MM.1S (cell line): ENCODE measurements at regions not wholly inside any gene's neighbourhood (a gene's known extent, or its start where the extent isn't known, plus 50 kb on each side); places are given as distances from the start of the nearest gene placed in this dataset.

Source experiments
- DNase-seq: peaks from one replicate; pipeline ENCODE4 v3.0.0-alpha.2; 2015
- H2AFZ ChIP-seq: fragments of 300-600 bp; sonication (generic); 2 replicates; pipeline ENCODE4 v1.6.0; 2016; ENCODE audit warnings: antibody characterized with exemption, low read length
- H3F3A ChIP-seq: fragments of 300-600 bp; sonication (generic); 2 replicates; pipeline ENCODE4 v1.6.1; 2016; ENCODE audit warnings: mild to moderate bottlenecking, antibody characterized with exemption, low read length, moderate library complexity, mixed read lengths; ENCODE audit not compliant: insufficient read depth
- H3K27ac ChIP-seq: fragments of 300-600 bp; sonication (generic); 2 replicates; pipeline ENCODE4 v1.5.1; 2016; ENCODE audit warnings: mild to moderate bottlenecking, low read length
- H3K27me3 ChIP-seq: fragments of 300-600 bp; sonication (generic); replicated peaks from 2 replicates; pipeline ENCODE4 v1.6.0; 2016; ENCODE audit warnings: low read length; ENCODE audit not compliant: insufficient read depth
- H3K36me3 ChIP-seq: fragments of 300-600 bp; sonication (generic); replicated peaks from 2 replicates; pipeline ENCODE4 v1.6.1; 2016; ENCODE audit warnings: mild to moderate bottlenecking, low read length, mixed read lengths; ENCODE audit not compliant: insufficient read depth
- H3K4me1 ChIP-seq: fragments of 300-600 bp; sonication (generic); 2 replicates; pipeline ENCODE4 v1.6.1; 2016; ENCODE audit warnings: low read length, mixed read lengths
- H3K4me2 ChIP-seq: fragments of 300-600 bp; sonication (generic); 2 replicates; pipeline ENCODE4 v1.6.0; 2016; ENCODE audit warnings: low read depth, low read length
- H3K4me3 ChIP-seq: fragments of 300-600 bp; sonication (generic); 2 replicates; pipeline ENCODE4 v1.5.1; 2016; ENCODE audit warnings: low read length, mixed read lengths
- H3K79me2 ChIP-seq: fragments of 300-600 bp; sonication (generic); 2 replicates; pipeline ENCODE4 v1.6.1; 2016; ENCODE audit warnings: mixed run types, low read length, mixed read lengths
- H3K9ac ChIP-seq: fragments of 300-600 bp; sonication (generic); 2 replicates; pipeline ENCODE4 v1.6.1; 2016; ENCODE audit warnings: low read length, mixed read lengths
- H3K9me2 ChIP-seq: fragments of 300-600 bp; sonication (generic); replicated peaks from 2 replicates; pipeline ENCODE4 v1.6.1; 2016; ENCODE audit warnings: mild to moderate bottlenecking, low read length, mixed read lengths; ENCODE audit not compliant: insufficient read depth
- H3K9me3 ChIP-seq: fragments of 300-600 bp; sonication (generic); replicated peaks from 2 replicates; pipeline ENCODE4 v1.6.1; 2016; ENCODE audit warnings: mild to moderate bottlenecking, low read length, mixed read lengths; ENCODE audit not compliant: insufficient read depth
- H4K20me1 ChIP-seq: fragments of 300-600 bp; sonication (generic); 2 replicates; pipeline ENCODE4 v1.6.1; 2016; ENCODE audit warnings: mild to moderate bottlenecking, low read length, moderate library complexity, mixed read lengths; ENCODE audit not compliant: insufficient read depth
- CTCF ChIP-seq: fragments of 300-600 bp; sonication (generic); IDR thresholded peaks from 2 replicates; pipeline ENCODE4 v1.5.1; 2016; ENCODE audit warnings: antibody characterized with exemption, low read length, mixed read lengths
- EZH2 ChIP-seq: fragments of 300-600 bp; sonication (generic); optimal IDR thresholded peaks from 2 replicates; pipeline ENCODE3; 2017; ENCODE audit warnings: low read depth, mild to moderate bottlenecking, antibody characterized with exemption, low read length, mixed read lengths
- EZH2phosphoT487 ChIP-seq: fragments of 300-600 bp; sonication (generic); IDR thresholded peaks from 2 replicates; pipeline ENCODE4 v1.6.1; 2018; ENCODE audit warnings: antibody characterized with exemption, low read length

- no peaks in the 10 kb centered on the region for H3F3A ChIP-seq
- no peaks in the 10 kb centered on the region for H3K36me3 ChIP-seq
- no peak overlapping the region for H3K4me2 ChIP-seq
- no peaks in the 10 kb centered on the region for H4K20me1 ChIP-seq
- TF ChIP-seq EZH2phosphoT487 (no peak), EZH2 (no peak), CTCF (no peak)
- no peaks in the 10 kb centered on the region for H3K4me1 ChIP-seq
- no peaks in the 10 kb centered on the region for H3K9me3 ChIP-seq
- DNase-seq: no peak
- no peak overlapping the region for H2AFZ ChIP-seq
- no peak overlapping the region for H3K9ac ChIP-seq
- no peak overlapping the region for H3K27ac ChIP-seq
- H3K9me2 ChIP-seq: no peaks in the 10 kb centered on the region
- H3K27me3 ChIP-seq: peaks cover 85% of the 10 kb centered on the region
- H3K4me3 ChIP-seq: no peak overlapping the region
- no peaks in the 10 kb centered on the region for H3K79me2 ChIP-seq
These were observed 108.9 kb downstream of the RBFOX3 start for GRCh38 chr17:79501910-79502309.

GRCh38 chr17:79500745-79501618 is 109.9 kb downstream of the RBFOX3 start:
- H3K9me2 ChIP-seq: no peaks in the 10 kb centered on the region
- no peaks in the 10 kb centered on the region for H3K36me3 ChIP-seq
- H4K20me1 ChIP-seq: no peaks in the 10 kb centered on the region
- H3K9ac ChIP-seq: no peak overlapping the region
- no peak overlapping the region for H3K4me2 ChIP-seq
- no peaks in the 10 kb centered on the region for H3F3A ChIP-seq
- DNase-seq: no peak
- H3K27ac ChIP-seq: no peak overlapping the region
- no peaks in the 10 kb centered on the region for H3K9me3 ChIP-seq
- H3K4me3 ChIP-seq: no peak overlapping the region
- H3K4me1 ChIP-seq: no peaks in the 10 kb centered on the region
- TF ChIP-seq CTCF (no peak), EZH2 (no peak), EZH2phosphoT487 (no peak)
- no peaks in the 10 kb centered on the region for H3K79me2 ChIP-seq
- H2AFZ ChIP-seq: no peak overlapping the region
- H3K27me3 ChIP-seq: peaks cover 85% of the 10 kb centered on the region

- Histone ChIP-seq H2AFZ (no peak overlapping the region), H3F3A (no peaks in the 10 kb centered on the region), H3K27ac (no peak overlapping the region), H3K4me3 (no peak overlapping the region), H3K27me3 (peaks cover 79% of the 10 kb centered on the region), H3K9ac (no peak overlapping the region), H3K36me3 (no peaks in the 10 kb centered on the region), H3K9me2 (no peaks in the 10 kb centered on the region), H3K9me3 (no peaks in the 10 kb centered on the region), H3K4me2 (no peak overlapping the region), H3K4me1 (no peaks in the 10 kb centered on the region), H3K79me2 (no peaks in the 10 kb centered on the region), H4K20me1 (no peaks in the 10 kb centered on the region)
- DNase-seq: no peak
- TF ChIP-seq CTCF (no peak), EZH2 (no peak), EZH2phosphoT487 (no peak)
These were observed 112.0 kb downstream of the RBFOX3 start for GRCh38 chr17:79498854-79499253.
